H1 (cell line): ENCODE measurements at regions not wholly inside any gene's neighbourhood (a gene's known extent, or its start where the extent isn't known, plus 50 kb on each side); places are given as distances from the start of the nearest gene placed in this dataset.

Experiments used
- CEBPB ChIP-seq: IDR thresholded peaks from 2 replicates; pipeline ENCODE4 v1.6.1; 2012; ENCODE audit warnings: low read depth, low read length
- EGR1 ChIP-seq: IDR thresholded peaks from 2 replicates; pipeline ENCODE4 v1.6.1; 2011; ENCODE audit warnings: low read depth, low read length, borderline replicate concordance
- EZH2 ChIP-seq: fragments of 200-600 bp; sonication (generic); IDR thresholded peaks from 2 replicates; pipeline ENCODE4 v1.7.1; 2012; ENCODE audit warnings: low read depth, mild to moderate bottlenecking, moderate library complexity, low read length, inconsistent platforms; ENCODE audit not compliant: severe bottlenecking
- POLR2A ChIP-seq, 2 experiments: IDR thresholded peaks; 1 replicate in 1 of 2; 2 replicates in 1 of 2; pipeline ENCODE4 v1.6.1; 2011; ENCODE audit warnings: low read depth in 2 of 2, low read length in 2 of 2, mild to moderate bottlenecking in 2 of 2; ENCODE audit errors: control extremely low read depth in 1 of 2
- RBBP5 ChIP-seq: IDR thresholded peaks from 2 replicates; pipeline ENCODE4 v1.7.1; 2012; ENCODE audit warnings: low read depth, mild to moderate bottlenecking, inconsistent platforms, low read length, moderate library complexity, borderline replicate concordance
- TEAD4 ChIP-seq: IDR thresholded peaks from 2 replicates; pipeline ENCODE4 v1.6.1; 2012; ENCODE audit warnings: low read depth, low read length, inconsistent platforms, mixed read lengths
- TF ChIP-seq, protein P1 (sequence below): IDR thresholded peaks from 2 replicates; pipeline ENCODE4 v1.6.1; 2011; ENCODE audit warnings: low read length, improper control_type of control experiment
- TF ChIP-seq, protein P2 (sequence below), 3 experiments: IDR thresholded peaks; 1 replicate in 2 of 3; 2 replicates in 1 of 3; pipeline versions ENCODE4 v1.5.1 to v1.6.1; 2011; ENCODE audit warnings: low read length in 3 of 3, mild to moderate bottlenecking in 3 of 3, inconsistent platforms in 2 of 3, low read depth in 1 of 3, moderate library complexity in 1 of 3; ENCODE audit not compliant: insufficient read depth in 1 of 3; ENCODE audit errors: control extremely low read depth in 1 of 3
- TF ChIP-seq, protein P3 (sequence below): IDR thresholded peaks from 2 replicates; pipeline ENCODE4 v1.6.1; 2012; ENCODE audit warnings: low read length, inconsistent platforms

DNA sequence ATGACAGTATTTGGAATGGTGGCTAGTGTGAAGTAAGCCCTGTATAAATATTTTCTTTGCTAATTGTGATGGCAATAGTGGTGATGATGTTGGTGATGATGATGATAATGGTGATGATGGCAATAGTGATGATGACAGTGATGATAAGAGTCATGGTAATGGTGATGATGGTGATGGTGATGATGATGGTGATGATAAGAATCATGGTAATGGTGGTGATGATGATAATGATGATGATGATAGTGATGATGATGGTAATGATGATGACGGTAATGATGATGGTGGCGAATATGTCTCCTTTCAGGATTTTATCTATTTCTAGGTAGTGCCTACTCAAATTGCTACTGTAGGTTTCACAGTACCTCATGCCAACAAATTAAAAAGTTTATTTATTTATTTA is 205.4 kb downstream of the GALR1 start:
- TF ChIP-seq, protein P1, sequence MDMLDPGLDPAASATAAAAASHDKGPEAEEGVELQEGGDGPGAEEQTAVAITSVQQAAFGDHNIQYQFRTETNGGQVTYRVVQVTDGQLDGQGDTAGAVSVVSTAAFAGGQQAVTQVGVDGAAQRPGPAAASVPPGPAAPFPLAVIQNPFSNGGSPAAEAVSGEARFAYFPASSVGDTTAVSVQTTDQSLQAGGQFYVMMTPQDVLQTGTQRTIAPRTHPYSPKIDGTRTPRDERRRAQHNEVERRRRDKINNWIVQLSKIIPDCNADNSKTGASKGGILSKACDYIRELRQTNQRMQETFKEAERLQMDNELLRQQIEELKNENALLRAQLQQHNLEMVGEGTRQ = no peak
- TF ChIP-seq, protein P2, sequence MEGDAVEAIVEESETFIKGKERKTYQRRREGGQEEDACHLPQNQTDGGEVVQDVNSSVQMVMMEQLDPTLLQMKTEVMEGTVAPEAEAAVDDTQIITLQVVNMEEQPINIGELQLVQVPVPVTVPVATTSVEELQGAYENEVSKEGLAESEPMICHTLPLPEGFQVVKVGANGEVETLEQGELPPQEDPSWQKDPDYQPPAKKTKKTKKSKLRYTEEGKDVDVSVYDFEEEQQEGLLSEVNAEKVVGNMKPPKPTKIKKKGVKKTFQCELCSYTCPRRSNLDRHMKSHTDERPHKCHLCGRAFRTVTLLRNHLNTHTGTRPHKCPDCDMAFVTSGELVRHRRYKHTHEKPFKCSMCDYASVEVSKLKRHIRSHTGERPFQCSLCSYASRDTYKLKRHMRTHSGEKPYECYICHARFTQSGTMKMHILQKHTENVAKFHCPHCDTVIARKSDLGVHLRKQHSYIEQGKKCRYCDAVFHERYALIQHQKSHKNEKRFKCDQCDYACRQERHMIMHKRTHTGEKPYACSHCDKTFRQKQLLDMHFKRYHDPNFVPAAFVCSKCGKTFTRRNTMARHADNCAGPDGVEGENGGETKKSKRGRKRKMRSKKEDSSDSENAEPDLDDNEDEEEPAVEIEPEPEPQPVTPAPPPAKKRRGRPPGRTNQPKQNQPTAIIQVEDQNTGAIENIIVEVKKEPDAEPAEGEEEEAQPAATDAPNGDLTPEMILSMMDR (IDR thresholded peaks at IDR 0.05; ENCODE audit: control extremely low read depth in 1 of 3, insufficient read depth in 1 of 3, low read depth in 1 of 3, low read length in 3 of 3) = no peak
- TF ChIP-seq RBBP5 (no peak), EGR1 (no peak), CEBPB (no peak), POLR2A (IDR thresholded peaks at IDR 0.05; ENCODE audit: control extremely low read depth in 1 of 2, low read depth in 2 of 2, low read length in 2 of 2) (no peak), TEAD4 (no peak), EZH2 (no peak)
- TF ChIP-seq, protein P3, sequence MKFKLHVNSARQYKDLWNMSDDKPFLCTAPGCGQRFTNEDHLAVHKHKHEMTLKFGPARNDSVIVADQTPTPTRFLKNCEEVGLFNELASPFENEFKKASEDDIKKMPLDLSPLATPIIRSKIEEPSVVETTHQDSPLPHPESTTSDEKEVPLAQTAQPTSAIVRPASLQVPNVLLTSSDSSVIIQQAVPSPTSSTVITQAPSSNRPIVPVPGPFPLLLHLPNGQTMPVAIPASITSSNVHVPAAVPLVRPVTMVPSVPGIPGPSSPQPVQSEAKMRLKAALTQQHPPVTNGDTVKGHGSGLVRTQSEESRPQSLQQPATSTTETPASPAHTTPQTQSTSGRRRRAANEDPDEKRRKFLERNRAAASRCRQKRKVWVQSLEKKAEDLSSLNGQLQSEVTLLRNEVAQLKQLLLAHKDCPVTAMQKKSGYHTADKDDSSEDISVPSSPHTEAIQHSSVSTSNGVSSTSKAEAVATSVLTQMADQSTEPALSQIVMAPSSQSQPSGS = no peak
